Mesenchymal stem cell (in vitro differentiated cells and primary cell): ENCODE measurements at regions not wholly inside any gene's neighbourhood (a gene's known extent, or its start where the extent isn't known, plus 50 kb on each side); places are given as distances from the start of the nearest gene placed in this dataset.

ENCODE experiments used
- DNase-seq: peaks from one replicate; pipeline ENCODE4 v3.0.0-alpha.2; 2013
- H2AFZ ChIP-seq: one replicate; pipeline ENCODE4 v1.6.1; 2013; ENCODE audit warnings: low read depth, mild to moderate bottlenecking, control low read depth, inconsistent platforms, low read length, moderate library complexity
- H2AK5ac ChIP-seq: 2 replicates; pipeline ENCODE4 v1.6.1; 2013; ENCODE audit warnings: low read length, moderate library complexity, mild to moderate bottlenecking, inconsistent platforms; ENCODE audit not compliant: severe bottlenecking
- H2BK120ac ChIP-seq: one replicate; pipeline ENCODE4 v1.6.1; 2013; ENCODE audit warnings: low read depth, mild to moderate bottlenecking, inconsistent platforms, low read length, moderate library complexity
- H2BK12ac ChIP-seq, 2 experiments: one replicate each; pipeline ENCODE4 v1.6.1; 2013; ENCODE audit warnings: inconsistent platforms in 2 of 2, low read length in 2 of 2, mild to moderate bottlenecking in 2 of 2, moderate library complexity in 2 of 2, control low read depth in 1 of 2
- H2BK15ac ChIP-seq: one replicate; pipeline ENCODE4 v1.6.1; 2013; ENCODE audit warnings: mild to moderate bottlenecking, low read depth, inconsistent platforms; ENCODE audit not compliant: poor library complexity, severe bottlenecking
- H2BK5ac ChIP-seq: 2 replicates; pipeline ENCODE4 v1.6.1; 2013; ENCODE audit warnings: low read depth, mild to moderate bottlenecking, low read length, control low read depth, inconsistent platforms; ENCODE audit not compliant: poor library complexity, severe bottlenecking
- H3K14ac ChIP-seq, 2 experiments: one replicate each; pipeline ENCODE4 v1.6.1; 2013; ENCODE audit warnings: inconsistent platforms in 2 of 2, low read length in 2 of 2, control low read depth in 1 of 2, mild to moderate bottlenecking in 1 of 2, moderate library complexity in 1 of 2
- H3K18ac ChIP-seq, 2 experiments: one replicate each; pipeline ENCODE4 v1.6.1; 2013; ENCODE audit warnings: inconsistent platforms in 2 of 2, low read length in 2 of 2, control low read depth in 1 of 2, low read depth in 1 of 2, mild to moderate bottlenecking in 1 of 2
- H3K23ac ChIP-seq, 2 experiments: one replicate each; pipeline ENCODE4 v1.6.1; 2013; ENCODE audit warnings: inconsistent platforms in 2 of 2, low read length in 2 of 2, mild to moderate bottlenecking in 2 of 2, moderate library complexity in 2 of 2, control low read depth in 1 of 2
- H3K27ac ChIP-seq: 2 replicates; pipeline ENCODE4 v1.5.1; 2013; ENCODE audit warnings: mild to moderate bottlenecking, moderate library complexity, low read length, control low read depth, inconsistent platforms; ENCODE audit not compliant: poor library complexity, severe bottlenecking
- H3K27me3 ChIP-seq, 2 experiments: 2 replicates each; pipeline versions ENCODE4 v1.6.1 to v1.7.0; 2013; ENCODE audit warnings: low read length in 2 of 2, mild to moderate bottlenecking in 2 of 2, moderate library complexity in 2 of 2, control low read depth in 1 of 2, inconsistent platforms in 1 of 2; ENCODE audit not compliant: control insufficient read depth in 1 of 2, insufficient read depth in 1 of 2
- H3K36me3 ChIP-seq, 2 experiments: 2 replicates each; pipeline versions ENCODE4 v1.6.1 to v1.7.0; 2013; ENCODE audit warnings: low read length in 2 of 2, control low read depth in 1 of 2, inconsistent platforms in 1 of 2, low read depth in 1 of 2, mild to moderate bottlenecking in 1 of 2; ENCODE audit not compliant: insufficient read depth in 2 of 2, control insufficient read depth in 1 of 2
- H3K4ac ChIP-seq, 2 experiments: one replicate each; pipeline ENCODE4 v1.6.1; 2013; ENCODE audit warnings: inconsistent platforms in 2 of 2, low read length in 2 of 2, mild to moderate bottlenecking in 2 of 2, moderate library complexity in 2 of 2, control low read depth in 1 of 2, low read depth in 1 of 2
- H3K4me1 ChIP-seq: 2 replicates; pipeline ENCODE4 v1.6.1; 2013; ENCODE audit warnings: low read depth, low read length, control low read depth; ENCODE audit not compliant: control insufficient read depth, insufficient read depth
- H3K4me2 ChIP-seq: 2 replicates; pipeline ENCODE4 v1.6.1; 2013; ENCODE audit warnings: low read length, mild to moderate bottlenecking, inconsistent platforms; ENCODE audit not compliant: poor library complexity, severe bottlenecking
- H3K4me3 ChIP-seq, 2 experiments: 2 replicates each; pipeline versions ENCODE4 v1.5.1 to v1.7.0; 2013; ENCODE audit warnings: low read length in 2 of 2, mild to moderate bottlenecking in 2 of 2, control low read depth in 1 of 2, low read depth in 1 of 2; ENCODE audit not compliant: insufficient read depth in 1 of 2
- H3K79me1 ChIP-seq: replicated peaks from 2 replicates; pipeline ENCODE4 v1.6.1; 2013; ENCODE audit warnings: mild to moderate bottlenecking, control low read depth, low read length, inconsistent platforms; ENCODE audit not compliant: poor library complexity, severe bottlenecking
- H3K9ac ChIP-seq: 2 replicates; pipeline ENCODE4 v1.7.0; 2013; ENCODE audit warnings: mild to moderate bottlenecking, low read length, moderate library complexity
- H3K9me3 ChIP-seq: 2 replicates; pipeline ENCODE4 v1.7.0; 2013; ENCODE audit warnings: mild to moderate bottlenecking, low read length; ENCODE audit not compliant: control insufficient read depth
- H4K8ac ChIP-seq: one replicate; pipeline ENCODE4 v1.6.1; 2013; ENCODE audit warnings: inconsistent platforms, mild to moderate bottlenecking, low read length, moderate library complexity
- H4K91ac ChIP-seq: one replicate; pipeline ENCODE4 v1.6.1; 2013; ENCODE audit warnings: mild to moderate bottlenecking, low read length, inconsistent platforms
- WGBS: methylation state at CpG from one replicate; pipeline ENCODE4 v1.1.7; 2013; ENCODE audit warnings: mixed read lengths; 5-methylcytosine and 5-hydroxymethylcytosine counted together

- no peaks in the 10 kb centered on the region for H3K79me1 ChIP-seq
- H3K4me3 ChIP-seq = no peak overlapping the region
- no peak overlapping the region for H2BK5ac ChIP-seq
- H3K36me3 ChIP-seq = no peaks in the 10 kb centered on the region
- H3K9ac ChIP-seq = no peak overlapping the region
- no peak overlapping the region for H4K8ac ChIP-seq
- no peak overlapping the region for H2AFZ ChIP-seq
- no peak overlapping the region for H2BK120ac ChIP-seq
- no peak overlapping the region for H3K18ac ChIP-seq
- no peak overlapping the region for H3K4ac ChIP-seq
- no peak overlapping the region for H2BK15ac ChIP-seq
- no peak overlapping the region for H2AK5ac ChIP-seq
- no peak overlapping the region for H4K91ac ChIP-seq
- no peak for DNase-seq
- H2BK12ac ChIP-seq = no peak overlapping the region
- no peaks in the 10 kb centered on the region for H3K4me1 ChIP-seq
- H3K4me2 ChIP-seq = no peak overlapping the region
- no peaks in the 10 kb centered on the region for H3K27me3 ChIP-seq
- no peak overlapping the region for H3K14ac ChIP-seq
- H3K27ac ChIP-seq = no peak overlapping the region
- H3K23ac ChIP-seq = no peak overlapping the region
- H3K9me3 ChIP-seq = peaks cover 7% of the 10 kb centered on the region
- 73% methylated on average over 8 of the region's 8 CpGs for WGBS
Observed at GRCh38 chr16:13557418-13557817, 362.5 kb upstream of the ERCC4 start.

GRCh38 chr16:13558752-13559151 lies 361.2 kb upstream of the ERCC4 start:
- Histone ChIP-seq H3K27ac (no peak overlapping the region), H3K79me1 (no peaks in the 10 kb centered on the region), H3K18ac (no peak overlapping the region), H2BK12ac (no peak overlapping the region), H3K4me2 (no peak overlapping the region), H3K14ac (no peak overlapping the region), H3K27me3 (no peaks in the 10 kb centered on the region), H2BK5ac (no peak overlapping the region), H2AFZ (no peak overlapping the region), H2BK15ac (no peak overlapping the region), H3K4me1 (no peaks in the 10 kb centered on the region), H4K8ac (no peak overlapping the region), H2BK120ac (no peak overlapping the region), H3K4ac (no peak overlapping the region), H3K9ac (no peak overlapping the region), H3K36me3 (no peaks in the 10 kb centered on the region), H3K23ac (no peak overlapping the region), H3K9me3 (peaks cover 7% of the 10 kb centered on the region), H2AK5ac (no peak overlapping the region), H4K91ac (no peak overlapping the region), H3K4me3 (no peak overlapping the region)
- 72% methylated on average over 2 of the region's 4 CpGs for WGBS
- DNase-seq = no peak

- Histone ChIP-seq H3K4me2 (no peak overlapping the region), H3K27ac (no peak overlapping the region), H2BK12ac (no peak overlapping the region), H3K18ac (no peak overlapping the region), H3K23ac (no peak overlapping the region), H3K4me1 (no peaks in the 10 kb centered on the region), H3K9me3 (peaks cover 7% of the 10 kb centered on the region), H3K4me3 (no peak overlapping the region), H2AK5ac (no peak overlapping the region), H3K4ac (no peak overlapping the region), H2BK15ac (no peak overlapping the region), H3K9ac (no peak overlapping the region), H3K79me1 (no peaks in the 10 kb centered on the region), H4K91ac (no peak overlapping the region), H3K36me3 (no peaks in the 10 kb centered on the region), H3K14ac (no peak overlapping the region), H2BK5ac (no peak overlapping the region), H2BK120ac (no peak overlapping the region), H4K8ac (no peak overlapping the region), H2AFZ (no peak overlapping the region), H3K27me3 (no peaks in the 10 kb centered on the region)
- no peak for DNase-seq
- 60% methylated on average over 1 of the region's 1 CpG for WGBS
Observed at GRCh38 chr16:13559624-13560023, 360.3 kb upstream of the ERCC4 start.

- 60% methylated on average over 2 of the region's 5 CpGs for WGBS
- no peak overlapping the region for H3K9ac ChIP-seq
- no peak overlapping the region for H2BK5ac ChIP-seq
- no peaks in the 10 kb centered on the region for H3K36me3 ChIP-seq
- no peak overlapping the region for H4K8ac ChIP-seq
- H4K91ac ChIP-seq = no peak overlapping the region
- H3K4me1 ChIP-seq = no peaks in the 10 kb centered on the region
- no peak overlapping the region for H2AFZ ChIP-seq
- H2AK5ac ChIP-seq = no peak overlapping the region
- peaks cover 7% of the 10 kb centered on the region for H3K9me3 ChIP-seq
- no peak overlapping the region for H3K23ac ChIP-seq
- no peaks in the 10 kb centered on the region for H3K79me1 ChIP-seq
- no peaks in the 10 kb centered on the region for H3K27me3 ChIP-seq
- no peak overlapping the region for H2BK12ac ChIP-seq
- H3K4ac ChIP-seq = no peak overlapping the region
- H3K14ac ChIP-seq = no peak overlapping the region
- H3K4me2 ChIP-seq = no peak overlapping the region
- no peak for DNase-seq
- H2BK120ac ChIP-seq = no peak overlapping the region
- no peak overlapping the region for H3K18ac ChIP-seq
- H2BK15ac ChIP-seq = no peak overlapping the region
- H3K4me3 ChIP-seq = no peak overlapping the region
- H3K27ac ChIP-seq = no peak overlapping the region
Observed at GRCh38 chr16:13560151-13560550, 359.8 kb upstream of the ERCC4 start.
